Stimulated activated CD4-positive, alpha-beta T cell treated with anti-CD3 and anti-CD28 coated beads, Interleukin-4, amount 100 ng/mL, for 24 hours (primary cell): ENCODE measurements at regions not wholly inside any gene's neighbourhood (a gene's known extent, or its start where the extent isn't known, plus 50 kb on each side); places are given as distances from the start of the nearest gene placed in this dataset.

Experiments
- DNase-seq: peaks from one replicate; pipeline ENCODE4 v3.0.0-alpha.2; 2020

DNA sequence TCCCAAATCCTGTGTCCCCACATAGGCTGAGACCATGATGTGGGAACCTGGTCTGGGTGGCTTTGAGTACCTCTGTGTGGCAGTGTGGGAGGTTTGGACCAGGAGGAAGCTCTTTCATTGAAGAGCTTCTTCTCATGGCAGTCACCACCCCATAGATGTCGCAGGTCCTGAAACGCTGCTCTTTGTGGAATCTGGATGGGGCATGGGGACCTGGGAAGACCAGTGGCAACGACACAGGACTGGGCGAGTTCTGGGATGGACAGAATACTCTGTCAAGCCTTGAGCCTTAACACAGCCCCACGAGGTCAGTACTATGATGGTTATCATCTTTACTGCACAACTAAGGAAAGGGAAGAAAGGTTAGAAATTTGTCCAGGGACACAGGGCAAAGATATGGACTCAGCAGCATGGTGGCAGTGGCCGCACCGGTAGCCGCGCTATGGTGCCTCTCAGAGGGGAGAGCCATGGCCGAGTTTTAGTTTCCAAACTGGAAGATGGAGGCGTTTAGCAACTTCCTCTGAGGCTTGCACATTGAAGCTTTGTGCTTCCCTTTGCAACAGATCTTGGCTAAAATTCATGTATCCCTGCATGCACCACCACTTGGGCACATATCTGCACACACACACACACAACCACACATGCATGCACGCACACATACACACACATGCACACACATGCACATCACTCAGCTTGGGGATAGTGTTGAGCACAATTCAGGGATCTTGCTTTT lies 117.7 kb upstream of the C1orf174 start:
- DNase-seq, result no peak

DNA sequence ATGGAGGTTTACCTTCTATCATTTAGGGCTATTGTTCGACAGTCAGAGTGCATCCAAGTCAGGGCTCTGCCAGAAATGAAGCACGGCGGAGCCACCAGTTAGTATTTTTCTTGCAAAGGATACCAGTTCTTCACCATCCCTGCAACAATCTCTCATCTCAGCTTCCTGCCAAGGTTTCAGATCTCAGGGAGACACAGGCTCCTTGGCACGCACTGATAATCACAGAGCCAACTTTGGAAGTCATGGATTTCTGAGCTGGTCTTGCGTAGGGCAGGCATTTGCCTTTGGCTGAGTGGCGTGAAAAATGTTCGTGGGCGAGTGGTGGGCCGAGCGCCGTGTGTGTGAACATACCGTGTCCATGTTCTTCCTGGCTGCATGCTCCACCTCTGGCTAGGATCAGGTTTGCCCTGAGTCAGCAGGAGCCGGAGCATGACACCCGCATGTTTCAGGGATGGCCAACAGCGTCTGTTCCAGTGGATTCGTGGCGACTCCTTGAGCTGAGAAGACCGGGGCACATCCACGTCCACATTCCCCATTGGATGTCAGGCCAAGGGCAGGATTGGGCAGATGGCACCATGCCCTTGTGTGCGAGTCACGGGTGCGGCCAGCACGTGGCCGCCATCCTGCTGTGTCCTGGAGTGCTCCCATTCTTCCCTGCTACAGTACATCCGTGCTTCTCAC lies 118.5 kb upstream of the C1orf174 start:
- no peak for DNase-seq

DNA sequence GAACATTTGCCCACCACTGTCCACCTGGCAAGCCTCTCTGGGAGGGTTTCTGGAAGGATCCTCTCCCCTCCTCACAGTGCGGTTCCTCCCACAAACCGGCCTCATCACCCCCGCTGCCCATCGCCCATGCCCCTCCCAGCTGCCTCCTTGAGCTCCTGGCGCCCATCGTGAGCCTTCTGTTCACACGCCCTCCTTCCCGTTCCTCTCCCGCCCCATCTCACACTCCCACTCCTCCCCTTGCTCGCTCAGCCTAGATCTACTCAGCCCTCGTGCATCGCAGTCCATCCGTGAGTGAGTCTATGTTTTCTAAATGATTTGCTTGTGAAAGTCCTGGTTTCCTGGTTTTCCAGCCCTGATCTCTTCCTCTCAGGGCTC lies 119.1 kb upstream of the C1orf174 start:
- DNase-seq, result no peak

DNA sequence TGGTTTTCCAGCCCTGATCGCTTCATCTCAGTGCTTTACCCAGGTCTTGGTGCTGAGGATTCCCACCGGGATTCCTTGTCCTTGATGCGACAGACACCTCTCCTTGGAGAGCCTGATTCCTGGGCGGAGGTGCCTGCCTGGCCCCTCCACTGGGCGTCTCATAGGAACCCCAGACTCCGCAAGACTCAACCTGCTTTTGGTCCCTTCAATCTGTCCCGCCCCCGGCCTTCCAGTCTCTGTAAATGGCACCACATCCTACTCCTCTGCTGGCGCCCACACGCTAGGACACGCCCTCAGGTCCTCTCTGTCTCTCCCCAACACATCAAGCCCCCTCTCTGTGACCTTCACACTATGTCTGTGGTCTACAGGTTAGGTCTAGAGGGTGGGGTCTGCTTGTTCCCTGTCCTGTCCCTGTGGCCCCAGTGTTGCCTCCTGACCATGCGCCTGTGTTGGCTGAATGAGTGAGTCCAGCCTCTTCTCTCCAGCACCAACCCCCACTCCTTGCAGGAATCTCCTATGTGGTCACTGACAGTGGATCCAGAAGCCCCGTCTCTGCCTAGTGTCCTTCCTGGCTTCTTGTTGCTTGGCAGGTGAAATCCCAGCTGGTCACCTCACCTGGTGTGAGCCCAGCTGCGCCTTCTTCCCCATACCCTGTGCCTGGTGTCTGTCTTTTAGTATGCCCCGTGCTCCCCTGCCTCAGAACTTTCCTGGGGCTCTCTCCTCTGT lies 119.7 kb upstream of the C1orf174 start:
- no peak for DNase-seq

DNA sequence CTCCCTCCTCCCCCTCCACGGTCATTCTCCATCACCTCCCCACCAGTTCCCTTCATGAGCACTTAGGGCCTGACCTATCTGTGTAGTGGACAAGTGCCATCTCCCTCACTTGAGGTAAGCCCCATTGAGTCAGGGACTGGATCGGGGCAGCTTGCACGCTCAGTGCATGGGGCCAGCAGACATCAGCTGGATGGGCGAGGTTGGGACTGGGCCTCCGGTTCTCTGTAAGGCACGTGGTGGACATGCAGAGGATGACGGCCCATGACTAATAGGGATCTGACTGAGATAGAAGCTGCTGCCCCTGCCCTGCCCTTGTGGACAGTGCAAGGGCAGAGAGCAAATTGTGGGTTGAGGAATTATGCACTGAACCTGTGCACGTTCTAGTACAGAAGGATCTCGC lies 120.4 kb upstream of the C1orf174 start:
- no peak for DNase-seq

DNA sequence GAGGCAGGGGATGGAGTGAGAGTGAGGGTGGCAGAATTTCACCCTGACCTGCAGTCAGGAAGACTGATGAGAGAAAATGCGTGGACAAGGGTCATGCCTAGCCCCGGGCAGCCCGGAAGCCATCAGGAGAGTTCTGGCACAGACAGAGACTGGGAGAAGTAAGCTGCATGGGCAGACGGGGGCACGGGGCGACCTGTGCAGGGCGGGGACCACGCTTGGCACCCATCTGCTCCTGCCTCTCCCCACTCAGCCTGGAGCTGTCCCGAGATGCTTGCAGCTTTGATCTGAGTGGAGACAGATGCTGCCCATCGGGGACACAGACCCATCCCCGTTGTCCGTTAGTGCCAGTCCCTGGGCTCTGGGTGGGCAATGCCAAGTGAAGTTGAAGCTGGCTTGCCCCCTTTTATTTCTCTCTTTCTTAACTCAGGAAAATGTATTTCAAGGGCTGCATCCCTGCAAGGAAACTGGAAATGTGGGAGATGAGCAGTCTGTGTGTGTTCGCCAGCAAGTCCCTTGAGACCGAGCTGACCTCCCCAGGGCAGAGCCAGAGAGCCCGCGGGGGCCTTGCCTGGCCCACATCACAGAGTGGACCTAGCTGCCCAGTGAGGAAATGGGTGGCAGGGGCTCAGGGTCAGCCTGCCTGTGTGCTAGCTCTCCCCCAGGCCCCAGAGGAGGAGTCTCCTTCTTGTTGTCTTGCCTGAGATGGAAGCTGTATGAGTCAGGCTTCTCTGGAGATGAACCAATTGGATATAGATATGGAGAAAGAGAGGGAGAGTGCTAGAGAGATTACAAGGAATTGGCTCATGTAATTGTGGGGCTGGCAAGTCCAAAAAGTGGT lies 121.3 kb upstream of the C1orf174 start:
- no peak for DNase-seq

DNA sequence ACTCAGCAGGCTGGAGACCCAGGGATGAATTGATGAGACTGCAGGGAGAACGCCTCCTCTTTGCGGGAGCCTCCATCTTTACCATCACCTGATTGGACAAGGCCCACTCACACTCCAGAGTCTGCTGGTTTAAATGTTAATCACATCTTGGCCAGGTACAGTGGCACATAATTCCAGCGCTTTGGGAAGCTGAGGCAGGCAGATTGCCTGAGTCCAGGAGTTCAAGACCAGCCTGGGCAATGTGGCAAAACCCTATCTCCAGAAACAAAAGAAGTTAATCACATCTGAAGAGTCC lies 121.8 kb upstream of the C1orf174 start:
- DNase-seq, result no peak

DNA sequence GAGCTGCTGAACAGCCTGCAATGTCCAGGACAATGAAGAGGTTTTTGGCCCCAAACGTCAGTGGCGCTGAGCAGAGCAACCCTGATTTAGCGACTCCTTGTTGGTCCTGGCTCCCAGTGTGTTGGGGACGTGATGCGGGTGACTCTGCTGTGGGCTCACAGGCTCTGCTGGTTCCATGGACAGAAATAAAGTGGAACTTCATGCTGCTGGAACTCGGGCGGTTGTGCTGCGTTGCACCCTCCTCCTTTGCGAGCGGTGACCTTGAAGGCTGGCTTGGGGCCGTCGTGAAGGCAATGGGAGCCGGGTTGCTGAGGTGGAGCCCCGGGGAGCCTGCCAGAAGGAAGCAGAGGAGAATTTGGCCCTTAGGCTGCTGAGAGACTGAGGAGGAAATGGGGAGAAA lies 122.6 kb upstream of the C1orf174 start:
- DNase-seq, result no peak

DNA sequence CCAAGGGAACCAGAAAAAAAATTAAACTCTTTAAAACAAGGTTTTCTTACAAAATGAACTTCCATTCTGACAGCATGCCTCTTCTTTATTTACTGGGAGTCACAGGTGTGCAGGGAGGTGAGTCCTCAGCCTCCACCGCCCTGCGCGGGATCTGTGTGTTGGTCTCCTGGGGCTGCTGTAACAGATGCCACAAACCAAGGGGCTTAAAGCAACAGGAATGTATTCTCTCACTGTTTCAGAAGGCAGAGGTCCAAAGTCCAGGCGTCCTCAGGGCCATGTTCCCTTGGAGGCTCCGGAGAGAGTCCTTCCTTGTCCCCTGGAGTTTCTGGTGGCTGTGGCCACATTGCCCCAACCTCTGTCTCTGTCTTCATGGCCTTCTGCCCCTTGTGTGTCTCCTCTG lies 123.6 kb upstream of the C1orf174 start:
- DNase-seq, result no peak

DNA sequence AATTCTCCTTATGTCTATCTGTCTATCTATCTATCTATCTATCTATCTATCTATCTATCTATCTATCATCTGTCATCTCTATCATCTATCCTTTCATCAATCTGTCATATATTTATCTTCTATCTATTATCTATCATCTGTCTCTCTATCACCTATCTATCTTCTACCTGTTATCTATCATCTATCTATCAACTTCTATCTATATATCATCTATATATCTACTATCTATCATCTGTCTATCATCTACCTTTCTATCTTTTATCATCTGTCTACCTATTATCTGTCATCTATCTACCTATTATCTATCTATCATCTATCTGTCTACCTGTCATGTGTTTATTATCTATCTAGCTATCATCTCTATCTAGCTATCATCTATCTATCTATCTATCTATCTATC lies 124.7 kb upstream of the C1orf174 start:
- DNase-seq, result no peak

DNA sequence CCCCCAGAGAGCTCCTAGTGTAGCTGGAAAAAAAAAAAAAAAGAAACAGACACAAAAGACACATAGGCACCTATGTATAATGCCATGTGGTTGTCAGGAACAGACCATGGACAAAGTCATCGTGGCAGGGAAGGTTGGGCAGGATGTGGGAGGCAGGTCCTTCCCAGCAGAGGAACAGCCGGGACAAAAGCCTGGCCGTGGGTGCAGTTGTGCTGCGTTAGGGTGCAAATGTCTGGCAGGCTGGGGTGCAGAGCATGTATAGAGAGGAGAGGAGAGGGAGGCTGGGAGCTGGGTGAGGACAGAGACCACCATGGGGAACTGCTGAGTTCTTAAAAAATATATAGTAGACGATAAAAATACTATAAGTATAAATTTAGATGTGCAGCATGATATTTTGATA lies 125.7 kb upstream of the C1orf174 start:
- DNase-seq, result no peak

DNA sequence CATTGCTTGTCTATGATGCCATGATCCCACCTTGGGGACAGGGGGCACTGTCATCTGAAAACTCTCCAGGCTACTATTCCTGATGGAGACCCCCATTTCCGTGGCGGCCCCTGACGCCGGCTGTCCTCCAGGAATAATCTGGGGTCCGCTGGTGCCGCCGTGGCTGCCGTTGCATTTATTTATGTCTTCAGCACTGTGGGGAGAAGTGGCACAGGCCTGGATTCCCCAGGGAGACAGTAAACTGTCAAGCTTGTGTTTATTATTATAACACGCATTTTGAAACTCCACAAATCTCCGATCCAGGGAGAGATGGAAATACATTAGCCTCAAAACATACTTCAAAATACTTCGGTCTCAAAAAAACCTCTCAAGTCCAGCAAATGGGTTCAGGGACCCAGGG lies 126.9 kb upstream of the C1orf174 start:
- DNase-seq, result no peak

DNA sequence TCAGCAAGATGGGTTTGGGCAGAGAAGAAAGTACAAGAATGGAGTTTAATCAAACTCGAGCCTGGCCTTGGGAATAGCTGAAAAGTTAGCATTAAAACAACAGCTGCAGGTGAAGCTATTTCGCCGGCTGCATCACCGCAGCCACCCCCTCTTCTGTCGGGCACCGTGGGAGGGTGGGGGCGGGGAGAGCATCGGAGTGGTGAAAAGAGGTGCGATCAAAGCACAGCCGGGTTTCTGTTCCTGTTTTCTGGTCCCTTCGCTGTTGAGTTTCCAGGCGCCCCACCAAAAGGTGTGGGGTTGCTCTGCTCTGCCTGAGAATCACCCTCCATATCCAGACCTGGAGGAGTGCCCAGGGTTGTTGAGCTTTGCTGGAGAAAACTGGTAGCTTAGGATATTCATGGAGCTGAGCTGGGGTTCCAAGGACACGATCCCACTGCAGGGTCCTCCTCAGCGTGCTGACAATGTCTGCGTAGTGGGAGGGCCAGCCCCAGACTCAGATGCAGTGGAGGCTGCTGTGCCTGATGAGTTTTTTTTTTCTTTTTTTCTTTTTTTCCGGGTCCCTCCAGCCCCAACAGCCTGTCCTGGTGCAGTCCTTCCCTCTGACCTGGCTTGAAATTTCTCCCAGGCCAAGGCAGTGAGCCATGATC lies 127.5 kb upstream of the C1orf174 start:
- no peak for DNase-seq

DNA sequence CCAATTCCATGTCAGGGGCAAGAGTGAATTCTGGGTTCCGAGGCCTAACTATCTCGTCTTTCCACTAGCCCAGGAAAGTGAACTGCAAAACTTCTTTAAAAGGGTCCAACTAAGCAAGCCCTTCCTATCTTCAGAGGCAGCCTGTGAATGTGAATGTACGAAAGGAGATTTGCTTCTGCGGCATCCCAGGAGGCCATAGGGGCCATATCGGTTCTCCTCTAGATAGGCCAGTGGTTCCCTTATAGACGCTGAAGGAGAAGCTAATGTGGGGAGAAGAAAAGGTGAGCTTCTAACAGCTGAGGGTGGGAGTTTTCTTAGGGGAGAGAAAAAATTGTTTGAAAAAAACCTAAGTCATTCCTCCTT lies 128.0 kb upstream of the C1orf174 start:
- no peak for DNase-seq

DNA sequence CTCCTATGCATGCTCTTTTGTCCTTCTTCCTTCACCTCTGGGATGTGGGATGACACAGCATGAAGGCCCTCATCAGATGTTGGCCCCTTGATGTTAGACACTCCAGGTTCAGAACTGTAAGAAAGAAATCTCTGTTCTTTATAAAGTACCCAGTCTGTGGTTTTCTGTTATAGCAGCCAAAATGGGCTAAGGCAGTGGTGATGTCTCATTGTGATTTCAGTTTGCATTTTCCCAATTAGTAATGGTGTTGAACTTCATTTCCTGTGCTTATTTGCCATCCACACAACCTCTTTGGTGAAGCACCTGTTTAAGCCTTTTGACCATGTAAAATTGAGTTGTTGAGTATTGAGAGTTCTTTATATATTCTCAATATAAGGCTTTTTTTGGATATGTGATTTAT lies 129.3 kb upstream of the C1orf174 start:
- DNase-seq, result no peak

DNA sequence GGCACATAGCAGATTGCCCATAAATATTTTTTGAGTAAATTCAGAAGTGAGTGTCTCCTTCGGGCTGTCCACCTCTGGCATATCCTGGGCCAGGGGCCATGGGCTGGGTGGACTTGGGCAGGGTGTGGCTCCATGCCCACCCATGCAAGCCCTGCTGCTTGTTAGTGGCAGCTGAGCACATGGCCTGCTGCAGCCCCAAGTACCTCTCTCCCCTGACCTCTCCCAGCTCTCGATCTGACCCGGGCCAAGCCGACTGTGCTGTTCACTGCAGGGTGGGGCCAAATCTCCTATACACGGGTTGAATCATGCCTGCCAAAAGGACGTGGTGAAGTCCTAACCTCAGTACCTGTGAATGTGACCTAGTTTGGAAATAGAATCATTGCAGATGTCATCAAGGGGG lies 132.5 kb upstream of the C1orf174 start:
- no peak for DNase-seq

DNA sequence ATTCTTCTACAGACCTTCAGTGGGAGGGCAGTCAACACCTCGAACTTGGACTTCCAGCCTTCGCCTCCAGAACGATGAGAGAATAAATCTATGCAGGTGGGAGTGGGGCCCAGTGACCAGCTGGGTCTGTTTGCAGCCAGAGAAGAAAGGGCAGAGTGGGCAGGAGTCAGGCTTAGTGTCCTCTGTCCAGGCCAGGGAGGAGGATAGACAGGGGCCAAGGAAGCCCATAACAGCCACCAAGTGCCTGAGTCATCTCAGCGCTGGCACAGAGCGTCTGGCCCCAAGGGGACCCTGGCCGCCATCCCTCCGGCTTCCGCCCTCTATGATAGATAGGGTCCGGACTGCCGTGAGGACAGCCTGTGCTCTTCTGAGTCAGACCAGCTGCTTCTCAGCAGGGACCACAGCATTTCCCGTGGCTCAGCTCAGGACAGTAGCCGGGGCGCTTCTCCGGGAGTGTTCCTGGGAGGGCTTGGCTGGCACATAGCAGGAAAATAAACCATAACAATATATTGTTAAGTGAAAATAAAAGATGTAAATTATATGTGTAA lies 133.1 kb upstream of the C1orf174 start:
- no peak for DNase-seq

DNA sequence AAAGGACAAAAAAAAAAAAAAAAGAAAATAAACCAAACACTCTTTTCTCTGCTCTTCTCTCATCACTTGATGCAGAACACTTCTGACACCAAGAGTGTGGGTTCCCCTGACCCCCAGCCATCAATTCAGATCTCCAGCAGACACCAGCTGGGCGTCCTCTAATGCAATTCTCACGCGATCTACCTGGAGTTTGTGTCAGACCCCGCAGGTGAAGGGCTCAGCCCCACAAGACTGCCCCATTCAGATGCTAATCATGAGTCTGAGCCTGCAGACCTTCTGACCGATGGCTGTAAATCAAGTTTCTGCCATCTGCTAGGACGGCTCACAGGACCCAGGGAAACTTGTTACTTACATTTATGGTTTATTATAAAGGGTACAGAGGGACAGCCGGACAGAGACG lies 133.6 kb upstream of the C1orf174 start:
- DNase-seq, result no peak

DNA sequence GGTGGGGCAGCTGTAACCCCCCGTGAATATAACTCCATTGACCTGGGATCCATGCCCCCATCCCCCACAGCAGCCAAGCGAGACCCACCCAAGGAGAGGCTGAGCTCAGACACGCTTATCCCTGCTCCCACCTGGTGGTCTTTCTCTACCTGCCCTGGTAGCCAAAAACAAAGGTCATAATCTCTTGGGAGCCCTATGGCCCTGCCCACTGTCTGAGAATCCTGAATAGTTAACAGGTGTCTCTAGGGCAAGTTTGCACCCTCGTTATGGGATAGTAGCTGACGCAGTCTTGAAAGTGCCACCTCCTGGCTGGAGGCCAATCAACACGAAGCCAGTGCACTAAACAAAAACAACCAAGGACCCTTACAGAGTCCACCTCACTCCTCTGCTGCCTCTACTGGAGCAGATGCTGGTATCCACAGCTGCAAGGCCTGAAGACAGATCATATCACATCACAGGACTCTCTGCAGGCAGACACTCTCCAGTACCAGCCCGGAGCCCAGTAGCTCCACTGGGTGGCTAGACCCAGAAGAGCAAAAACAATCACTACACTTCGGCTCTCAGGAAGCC lies 134.3 kb upstream of the C1orf174 start:
- DNase-seq, result no peak

DNA sequence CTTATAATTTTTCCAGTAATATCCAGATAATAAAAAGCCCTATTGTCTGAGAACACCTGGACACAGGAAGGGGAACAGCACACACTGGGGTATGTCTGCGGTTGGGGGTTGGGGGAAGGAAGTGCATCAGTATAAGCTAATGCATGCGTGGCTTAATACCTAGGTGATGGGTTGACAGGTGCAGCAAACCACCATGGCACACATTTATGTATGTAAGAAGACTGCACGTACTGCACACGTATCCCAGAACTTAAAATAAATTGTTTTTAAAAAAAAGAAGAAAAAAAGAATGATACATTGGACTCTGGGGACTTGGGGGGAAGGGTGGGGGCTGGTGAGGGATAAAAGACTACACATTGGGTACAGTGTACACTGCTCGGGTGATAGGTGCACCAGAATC lies 144.9 kb upstream of the C1orf174 start:
- DNase-seq, result no peak

DNA sequence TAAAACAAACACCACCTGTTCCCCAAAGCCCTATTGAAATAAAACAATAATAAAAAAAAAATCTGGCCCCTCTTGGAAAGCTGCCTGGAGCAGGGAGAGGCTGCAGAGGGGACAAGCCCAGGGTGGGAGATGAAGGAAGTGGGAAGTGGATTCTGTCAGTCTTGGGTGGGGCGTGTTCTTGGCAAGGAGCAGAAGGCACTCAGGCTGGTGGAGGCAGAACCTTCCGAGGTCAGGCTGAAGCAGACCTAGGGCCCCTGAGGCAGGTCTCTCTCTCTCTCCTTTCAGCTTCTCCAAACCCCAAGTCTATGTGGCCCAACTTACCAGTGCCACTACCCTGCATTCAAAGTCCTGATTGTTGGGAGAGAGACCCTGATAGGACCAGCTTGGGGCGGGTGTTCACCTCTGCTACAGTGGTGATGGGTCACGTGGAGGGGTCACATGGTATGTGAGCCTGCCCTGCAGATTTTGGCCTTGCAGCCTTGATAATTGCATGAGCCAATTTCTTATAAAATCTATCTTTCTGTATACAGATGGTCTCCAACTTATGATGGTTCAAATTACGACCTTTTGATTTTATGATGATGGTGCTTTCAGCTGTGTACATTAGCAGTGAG lies 145.4 kb upstream of the C1orf174 start:
- no peak for DNase-seq

DNA sequence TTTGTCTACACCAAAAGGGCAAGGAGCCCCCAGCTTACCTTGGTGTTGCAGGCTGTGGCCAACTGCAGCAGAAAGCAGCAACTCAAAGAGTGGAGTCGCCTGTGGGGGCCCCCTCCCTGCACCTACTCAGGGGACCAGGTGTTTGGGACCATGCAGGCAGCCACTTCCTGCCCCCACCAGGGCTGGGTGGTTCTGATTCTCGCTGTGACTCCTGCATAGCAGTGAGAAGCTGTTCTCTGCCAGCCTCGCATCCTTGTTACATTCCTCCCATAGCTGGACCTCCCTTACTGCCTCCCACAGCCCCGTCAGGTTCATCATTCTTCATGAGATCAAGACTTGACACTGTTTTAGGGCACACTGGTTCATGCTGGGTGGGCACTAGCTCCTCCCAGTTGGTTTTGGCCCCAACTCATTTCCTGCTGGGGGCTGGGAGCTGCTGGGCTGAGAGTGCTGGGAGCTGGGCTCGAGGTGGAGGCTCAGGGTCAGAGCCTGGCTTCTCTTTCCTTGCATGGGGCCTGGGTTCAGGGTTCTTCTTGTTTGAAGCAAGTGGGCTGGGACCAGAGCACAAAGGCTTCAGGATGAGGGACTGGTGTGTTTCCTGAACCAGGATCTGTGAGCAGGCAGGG lies 146.9 kb upstream of the C1orf174 start:
- DNase-seq, result no peak
